Thyroid gland (tissue), 4 donors: ENCODE measurements at regions not wholly inside any gene's neighbourhood (a gene's known extent, or its start where the extent isn't known, plus 50 kb on each side); places are given as distances from the start of the nearest gene placed in this dataset.

Experiments used
- DNase-seq, 2 donors: peaks; one replicate each; pipeline ENCODE4 v3.0.0-alpha.2; 2019
- H3K27ac ChIP-seq, 3 donors: fragments of 200-600 bp; sonication (generic); 1 replicate in 2 of 3; 2 replicates in 1 of 3; pipeline ENCODE4 v1.5.1; 2016 to 2019; ENCODE audit warnings: mild to moderate bottlenecking in 1 of 3, moderate library complexity in 1 of 3
- H3K27me3 ChIP-seq: fragments of 200-600 bp; sonication (generic); one replicate; pipeline ENCODE4 v1.5.1; 2019
- H3K36me3 ChIP-seq, 2 donors: fragments of 200-600 bp; sonication (generic); one replicate each; pipeline ENCODE4 v1.5.1; 2016 to 2019
- H3K4me1 ChIP-seq, 2 donors: fragments of 200-600 bp; sonication (generic); one replicate each; pipeline ENCODE4 v1.5.1; 2017 to 2019
- H3K4me3 ChIP-seq, 3 donors: fragments of 200-600 bp; sonication (generic); replicated peaks in 1 of 3; 1 replicate in 2 of 3; 2 replicates in 1 of 3; pipeline ENCODE4 v1.5.1; 2016; ENCODE audit warnings: mild to moderate bottlenecking in 1 of 3
- H3K9me3 ChIP-seq: fragments of 200-600 bp; sonication (generic); one replicate; pipeline ENCODE4 v1.5.1; 2017
- POLR2A ChIP-seq, 2 donors: fragments of 450-650 bp; IDR thresholded peaks; one replicate each; pipeline ENCODE4 v1.6.1; 2017; ENCODE audit warnings: antibody characterized with exemption in 2 of 2, mild to moderate bottlenecking in 2 of 2, moderate library complexity in 1 of 2
- WGBS, 2 donors: methylation state at CpG; one replicate each; pipeline ENCODE4 v1.1.5; 2017; 5-methylcytosine and 5-hydroxymethylcytosine counted together
- intact Hi-C: fragments of 100-400 bp; cut with DNase I; formaldehyde crosslinking; loops from one replicate; pipeline ENCODE4 v1.15.1; 2023
- TF ChIP-seq, protein P1 (sequence below), 6 experiments: fragments of 200-600 bp in 3 of 6; fragments of 450-650 bp in 3 of 6; sonication (generic) in 3 of 6; IDR thresholded peaks; one replicate each; pipeline ENCODE4 v1.5.1; 2016 to 2019; ENCODE audit warnings: antibody characterized with exemption in 6 of 6, mild to moderate bottlenecking in 2 of 6, inconsistent platforms in 1 of 6, moderate library complexity in 1 of 6

GRCh38 chr16:54630284-54630967 is 300.2 kb upstream of the IRX5 start:
- Histone ChIP-seq H3K27me3 (no peaks in the 10 kb centered on the region), H3K27ac (no peak overlapping the region), H3K9me3 (no peaks in the 10 kb centered on the region), H3K4me3 (no peak overlapping the region), H3K4me1 (no peaks in the 10 kb centered on the region), H3K36me3 (no peaks in the 10 kb centered on the region)
- intact Hi-C loops, result no loop called here
- TF ChIP-seq, protein P1, sequence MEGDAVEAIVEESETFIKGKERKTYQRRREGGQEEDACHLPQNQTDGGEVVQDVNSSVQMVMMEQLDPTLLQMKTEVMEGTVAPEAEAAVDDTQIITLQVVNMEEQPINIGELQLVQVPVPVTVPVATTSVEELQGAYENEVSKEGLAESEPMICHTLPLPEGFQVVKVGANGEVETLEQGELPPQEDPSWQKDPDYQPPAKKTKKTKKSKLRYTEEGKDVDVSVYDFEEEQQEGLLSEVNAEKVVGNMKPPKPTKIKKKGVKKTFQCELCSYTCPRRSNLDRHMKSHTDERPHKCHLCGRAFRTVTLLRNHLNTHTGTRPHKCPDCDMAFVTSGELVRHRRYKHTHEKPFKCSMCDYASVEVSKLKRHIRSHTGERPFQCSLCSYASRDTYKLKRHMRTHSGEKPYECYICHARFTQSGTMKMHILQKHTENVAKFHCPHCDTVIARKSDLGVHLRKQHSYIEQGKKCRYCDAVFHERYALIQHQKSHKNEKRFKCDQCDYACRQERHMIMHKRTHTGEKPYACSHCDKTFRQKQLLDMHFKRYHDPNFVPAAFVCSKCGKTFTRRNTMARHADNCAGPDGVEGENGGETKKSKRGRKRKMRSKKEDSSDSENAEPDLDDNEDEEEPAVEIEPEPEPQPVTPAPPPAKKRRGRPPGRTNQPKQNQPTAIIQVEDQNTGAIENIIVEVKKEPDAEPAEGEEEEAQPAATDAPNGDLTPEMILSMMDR (IDR thresholded peaks at IDR 0.05), result no peak
- TF ChIP-seq POLR2A (IDR thresholded peaks at IDR 0.05), result no peak
- no peak for DNase-seq
- WGBS, 2 donors, result 86 to 93% methylated on average over 4 of the region's 4 CpGs

DNA sequence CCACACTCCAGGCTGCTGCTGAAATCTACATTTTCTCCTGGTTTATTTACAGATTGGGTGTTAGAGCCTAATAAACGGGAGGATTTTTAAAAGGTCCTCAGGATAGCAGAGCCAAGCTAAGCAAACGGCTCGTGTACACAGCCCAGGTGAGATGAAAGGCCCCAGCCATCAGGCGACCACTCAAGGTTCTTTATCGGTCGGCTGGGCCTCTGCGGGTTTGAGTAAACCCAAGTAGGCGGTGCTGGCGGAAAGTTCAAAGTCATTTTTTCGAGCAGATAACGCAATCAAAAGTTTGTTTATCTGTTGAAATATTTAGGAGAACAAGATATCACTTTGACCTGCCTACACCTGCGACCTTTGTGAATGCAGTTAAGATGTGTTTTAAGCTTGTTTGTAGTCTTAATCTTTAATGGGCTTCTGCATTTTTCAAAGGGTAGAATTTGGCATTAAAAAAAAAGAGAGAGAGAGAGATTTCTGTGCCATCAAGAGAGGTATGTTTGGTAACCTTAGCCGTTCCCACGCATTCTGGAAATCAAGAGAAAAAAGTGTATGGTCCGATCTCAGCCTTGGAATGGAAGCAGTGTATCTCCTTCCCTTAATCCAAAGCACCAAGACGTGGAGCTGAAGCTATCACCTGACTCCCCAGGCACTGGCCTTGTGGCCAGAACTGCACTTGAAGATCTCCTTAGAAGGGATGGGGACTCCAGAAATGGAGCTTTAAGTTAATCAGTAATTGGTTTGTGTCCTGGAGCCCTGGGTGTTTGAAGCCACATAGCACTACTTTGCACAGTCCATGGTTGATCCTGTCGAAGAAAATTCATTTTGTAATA is 301.7 kb upstream of the IRX5 start:
- Histone ChIP-seq H3K4me3 (no peak overlapping the region), H3K36me3 (no peaks in the 10 kb centered on the region), H3K9me3 (no peaks in the 10 kb centered on the region), H3K27me3 (no peaks in the 10 kb centered on the region), H3K4me1 (no peaks in the 10 kb centered on the region), H3K27ac (no peak overlapping the region)
- 57 to 68% methylated on average over 17 of the region's 17 CpGs for WGBS, 2 donors
- no peak for DNase-seq
- TF ChIP-seq, protein P1 (IDR thresholded peaks at IDR 0.05), result no peak
- TF ChIP-seq POLR2A (IDR thresholded peaks at IDR 0.05), result no peak
- intact Hi-C loops, result no loop called here

DNA sequence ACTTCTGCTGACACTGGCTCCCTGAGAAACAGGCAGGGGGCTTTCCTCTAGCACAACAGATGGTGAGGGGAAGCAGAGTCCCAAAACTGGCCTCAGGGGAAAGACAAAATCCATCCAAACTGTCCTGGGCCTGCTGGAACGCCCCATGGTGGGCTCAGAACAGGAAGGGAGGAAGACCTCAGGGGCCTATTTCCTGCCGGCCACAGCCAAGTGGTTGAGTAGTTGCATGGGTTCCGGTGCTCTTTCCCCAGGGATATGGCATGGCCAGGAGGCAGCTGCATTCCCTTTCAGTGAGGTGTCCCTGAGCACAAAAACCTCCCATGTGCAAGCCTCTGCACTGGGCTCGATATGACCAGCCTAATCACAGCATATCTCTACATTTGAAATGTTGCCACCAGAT is 303.0 kb upstream of the IRX5 start:
- intact Hi-C loops, result no loop called here
- Histone ChIP-seq H3K36me3 (no peaks in the 10 kb centered on the region), H3K4me3 (no peak overlapping the region), H3K4me1 (no peaks in the 10 kb centered on the region), H3K27me3 (no peaks in the 10 kb centered on the region), H3K27ac (no peak overlapping the region), H3K9me3 (no peaks in the 10 kb centered on the region)
- no peak for DNase-seq
- no peak for TF ChIP-seq POLR2A (IDR thresholded peaks at IDR 0.05)
- TF ChIP-seq, protein P1 (IDR thresholded peaks at IDR 0.05), result no peak
- 86 to 88% methylated on average over 2 to 3 of the region's 4 CpGs for WGBS, 2 donors

GRCh38 chr16:54623636-54624035 is 307.0 kb upstream of the IRX5 start:
- no peaks in the 10 kb centered on the region for H3K36me3 ChIP-seq
- 81% methylated on average over 7 of the region's 7 CpGs for WGBS, 2 donors
- intact Hi-C loops, result no loop called here
- no peak overlapping the region for H3K4me3 ChIP-seq
- H3K27ac ChIP-seq, result no peak overlapping the region
- no peaks in the 10 kb centered on the region for H3K9me3 ChIP-seq
- H3K27me3 ChIP-seq, result no peaks in the 10 kb centered on the region
- DNase-seq, result no peak
- no peaks in the 10 kb centered on the region for H3K4me1 ChIP-seq
- no peak for TF ChIP-seq POLR2A (IDR thresholded peaks at IDR 0.05)
- TF ChIP-seq, protein P1 (IDR thresholded peaks at IDR 0.05), result no peak

GRCh38 chr16:54620197-54620596 is 310.5 kb upstream of the IRX5 start:
- intact Hi-C loops, result no loop called here
- no peak for TF ChIP-seq POLR2A (IDR thresholded peaks at IDR 0.05)
- TF ChIP-seq, protein P1 (IDR thresholded peaks at IDR 0.05), result no peak

More at GRCh38 chr16:54620197-54620596, 310.5 kb upstream of the IRX5 start:
- Histone ChIP-seq H3K9me3 (no peaks in the 10 kb centered on the region), H3K27me3 (no peaks in the 10 kb centered on the region), H3K27ac (no peak overlapping the region), H3K4me1 (no peaks in the 10 kb centered on the region), H3K4me3 (no peak overlapping the region), H3K36me3 (no peaks in the 10 kb centered on the region)
- DNase-seq, result no peak
- 78 to 80% methylated on average over 3 of the region's 3 CpGs for WGBS, 2 donors
